VCaP (cell line): ENCODE measurements at regions not wholly inside any gene's neighbourhood (a gene's known extent, or its start where the extent isn't known, plus 50 kb on each side); places are given as distances from the start of the nearest gene placed in this dataset.

Experiments
- H3K27ac ChIP-seq: fragments of 450-650 bp; 2 replicates; pipeline ENCODE4 v1.5.1; 2017
- TF ChIP-seq, protein P1 (sequence below): fragments of 450-650 bp; conservative IDR thresholded peaks from 2 replicates; pipeline ENCODE4 v1.5.1; 2017; ENCODE audit warnings: mild to moderate bottlenecking, moderate library complexity

GRCh38 chr15:38164507-38164906 lies 88.1 kb upstream of the SPRED1 start:
- TF ChIP-seq, protein P1, sequence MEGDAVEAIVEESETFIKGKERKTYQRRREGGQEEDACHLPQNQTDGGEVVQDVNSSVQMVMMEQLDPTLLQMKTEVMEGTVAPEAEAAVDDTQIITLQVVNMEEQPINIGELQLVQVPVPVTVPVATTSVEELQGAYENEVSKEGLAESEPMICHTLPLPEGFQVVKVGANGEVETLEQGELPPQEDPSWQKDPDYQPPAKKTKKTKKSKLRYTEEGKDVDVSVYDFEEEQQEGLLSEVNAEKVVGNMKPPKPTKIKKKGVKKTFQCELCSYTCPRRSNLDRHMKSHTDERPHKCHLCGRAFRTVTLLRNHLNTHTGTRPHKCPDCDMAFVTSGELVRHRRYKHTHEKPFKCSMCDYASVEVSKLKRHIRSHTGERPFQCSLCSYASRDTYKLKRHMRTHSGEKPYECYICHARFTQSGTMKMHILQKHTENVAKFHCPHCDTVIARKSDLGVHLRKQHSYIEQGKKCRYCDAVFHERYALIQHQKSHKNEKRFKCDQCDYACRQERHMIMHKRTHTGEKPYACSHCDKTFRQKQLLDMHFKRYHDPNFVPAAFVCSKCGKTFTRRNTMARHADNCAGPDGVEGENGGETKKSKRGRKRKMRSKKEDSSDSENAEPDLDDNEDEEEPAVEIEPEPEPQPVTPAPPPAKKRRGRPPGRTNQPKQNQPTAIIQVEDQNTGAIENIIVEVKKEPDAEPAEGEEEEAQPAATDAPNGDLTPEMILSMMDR, result no peak
- no peak overlapping the region for H3K27ac ChIP-seq

DNA sequence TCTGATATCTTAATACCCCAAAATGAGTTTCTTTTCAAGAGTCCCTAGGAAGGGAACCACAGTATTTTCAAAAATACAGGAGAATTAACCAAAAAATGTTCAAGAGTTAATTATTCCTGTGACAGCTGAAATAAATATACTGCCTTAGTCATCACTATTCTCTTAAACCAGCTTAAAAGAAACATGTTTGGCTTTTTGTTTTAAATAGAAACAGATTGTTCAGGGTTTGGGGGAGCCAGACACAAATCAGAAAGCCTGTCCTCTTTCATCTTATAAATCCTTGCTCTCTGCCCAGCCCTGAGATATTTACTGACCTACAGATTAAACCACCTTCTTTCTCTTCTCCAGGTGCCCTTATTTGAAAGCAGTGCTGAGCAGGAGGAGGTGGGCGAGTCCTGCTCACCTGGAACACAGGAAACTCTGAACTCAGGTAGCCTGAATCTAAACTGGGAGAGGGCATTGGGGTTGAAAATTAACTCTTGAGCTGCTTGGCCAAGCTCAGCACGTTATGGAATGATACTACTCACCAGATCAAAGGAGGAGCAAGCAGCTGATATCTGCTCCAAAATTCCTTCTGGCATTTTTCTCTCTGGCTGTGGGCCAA lies 84.1 kb upstream of the SPRED1 start:
- H3K27ac ChIP-seq, result no peak overlapping the region
- TF ChIP-seq, protein P1, result no peak

- H3K27ac ChIP-seq, result no peak overlapping the region
- TF ChIP-seq, protein P1, result no peak
These were observed 80.7 kb upstream of the SPRED1 start for GRCh38 chr15:38171973-38172372.

DNA sequence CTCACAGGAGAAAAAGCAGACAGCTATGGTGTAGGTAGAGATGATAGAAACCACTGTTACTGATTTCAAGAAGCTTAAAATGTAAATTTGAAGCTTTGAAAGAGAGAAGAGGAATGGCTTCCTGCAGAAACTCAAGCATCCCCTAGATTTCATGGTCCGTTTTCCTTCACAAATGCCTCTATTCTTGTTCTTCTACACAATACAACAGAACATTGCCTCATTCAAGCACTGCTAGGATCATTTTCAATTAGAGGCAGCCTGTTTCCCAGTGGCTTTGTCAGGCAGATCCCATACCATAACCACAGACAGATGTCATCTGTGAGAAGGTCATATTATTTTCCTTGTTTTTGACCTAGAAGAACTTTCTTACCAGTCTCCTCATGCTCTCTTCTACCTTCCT lies 77.9 kb upstream of the SPRED1 start:
- H3K27ac ChIP-seq, result no peak overlapping the region
- TF ChIP-seq, protein P1, result no peak

DNA sequence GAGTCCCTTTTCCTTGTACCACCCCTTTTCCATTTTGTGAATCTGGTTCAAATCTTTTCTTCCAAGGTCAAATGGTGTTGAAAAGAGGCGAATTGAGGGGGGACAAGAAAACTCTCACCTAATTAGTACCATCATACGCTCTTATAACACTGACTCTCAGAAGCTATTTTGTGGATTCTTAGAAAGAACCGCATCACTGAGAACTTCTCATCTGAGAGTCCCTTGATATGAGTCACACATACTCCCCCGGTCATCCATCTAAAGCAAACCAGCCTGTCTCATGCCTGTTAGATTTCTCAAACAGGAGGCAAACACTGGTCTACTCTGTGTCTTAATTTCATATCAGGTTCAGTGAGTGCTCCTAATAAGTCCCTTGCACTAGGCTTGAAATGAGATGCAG lies 76.5 kb upstream of the SPRED1 start:
- TF ChIP-seq, protein P1, result no peak
- no peak overlapping the region for H3K27ac ChIP-seq

- TF ChIP-seq, protein P1, result no peak
- H3K27ac ChIP-seq, result no peak overlapping the region
These were observed 75.9 kb upstream of the SPRED1 start for GRCh38 chr15:38176691-38177090.

DNA sequence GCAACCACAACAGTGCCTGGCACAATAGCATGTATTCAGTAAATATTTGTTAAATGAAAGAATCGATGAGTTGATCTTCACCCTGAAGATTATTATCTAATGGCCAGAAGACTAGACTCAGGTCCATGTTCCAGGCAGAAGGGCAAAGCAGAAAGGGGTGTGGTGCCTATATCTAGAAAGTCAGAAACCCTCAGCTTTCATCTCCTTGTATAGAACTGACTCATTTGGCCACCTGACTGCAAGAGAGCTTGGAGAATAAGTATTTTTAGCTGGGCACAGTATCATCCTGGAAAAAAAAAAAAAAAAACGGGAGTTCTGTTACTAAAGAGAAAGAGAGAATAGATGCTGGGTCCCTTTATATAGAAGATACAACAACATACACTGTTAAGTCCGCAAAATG lies 69.7 kb upstream of the SPRED1 start:
- H3K27ac ChIP-seq, result no peak overlapping the region
- TF ChIP-seq, protein P1, result no peak
